GM23338 (cell line): ENCODE measurements at regions not wholly inside any gene's neighbourhood (a gene's known extent, or its start where the extent isn't known, plus 50 kb on each side); places are given as distances from the start of the nearest gene placed in this dataset.

Experiments
- ATAC-seq: fragments of 200-7000 bp; cut with Tn5 transposase; 3 replicates; pipeline ENCODE4 v1.9.1; 2020
- DNase-seq: peaks from one replicate; pipeline ENCODE4 v3.0.0-alpha.2; 2015; ENCODE audit warnings: low spot score
- H2AFZ ChIP-seq: fragments of 200-600 bp; sonication (generic); 2 replicates; pipeline ENCODE4 v1.8.0; 2016; ENCODE audit warnings: antibody characterized with exemption, mild to moderate bottlenecking, moderate library complexity
- H3F3A ChIP-seq: fragments of 200-600 bp; sonication (generic); replicated peaks from 2 replicates; pipeline ENCODE4 v1.8.0; 2017; ENCODE audit warnings: antibody characterized with exemption, mixed run types, low read depth
- H3K27ac ChIP-seq: fragments of 200-600 bp; sonication (generic); 2 replicates; pipeline ENCODE4 v1.6.1; 2016; ENCODE audit warnings: low read depth
- H3K27me3 ChIP-seq: fragments of 200-600 bp; sonication (generic); 2 replicates; pipeline ENCODE4 v1.8.0; 2016; ENCODE audit warnings: mild to moderate bottlenecking, mixed run types, moderate library complexity; ENCODE audit not compliant: insufficient read depth
- H3K36me3 ChIP-seq: fragments of 200-600 bp; sonication (generic); 2 replicates; pipeline ENCODE4 v1.8.0; 2016; ENCODE audit warnings: mild to moderate bottlenecking; ENCODE audit not compliant: insufficient read depth
- H3K4me1 ChIP-seq: fragments of 200-600 bp; sonication (generic); 2 replicates; pipeline ENCODE4 v1.8.0; 2016; ENCODE audit warnings: mild to moderate bottlenecking, moderate library complexity; ENCODE audit not compliant: insufficient read depth
- H3K4me2 ChIP-seq: fragments of 200-600 bp; sonication (generic); 2 replicates; pipeline ENCODE4 v1.7.1; 2017; ENCODE audit warnings: mixed run types
- H3K4me3 ChIP-seq: fragments of 200-600 bp; sonication (generic); 2 replicates; pipeline ENCODE4 v1.6.1; 2016; ENCODE audit warnings: mixed run types
- H3K79me2 ChIP-seq: fragments of 200-600 bp; sonication (generic); replicated peaks from 2 replicates; pipeline ENCODE4 v1.8.0; 2017; ENCODE audit warnings: mild to moderate bottlenecking; ENCODE audit not compliant: insufficient read depth
- H3K9me2 ChIP-seq: fragments of 200-600 bp; sonication (generic); 2 replicates; pipeline ENCODE4 v1.8.0; 2017; ENCODE audit not compliant: insufficient read depth
- H4K20me1 ChIP-seq: fragments of 200-600 bp; sonication (generic); replicated peaks from 2 replicates; pipeline ENCODE4 v1.8.0; 2017; ENCODE audit warnings: mild to moderate bottlenecking; ENCODE audit not compliant: insufficient read depth
- H3K27ac Mint-ChIP-seq: 2 replicates; pipeline ENCODE4 v1.8.0; 2020; ENCODE audit warnings: inconsistent platforms, mild to moderate bottlenecking, moderate library complexity, mixed read lengths
- H3K27me3 Mint-ChIP-seq: 3 replicates; pipeline ENCODE4 v1.8.0; 2022; ENCODE audit warnings: low read depth, mild to moderate bottlenecking, moderate library complexity, mixed read lengths, inconsistent platforms; ENCODE audit not compliant: insufficient read depth, poor library complexity
- H3K36me3 Mint-ChIP-seq: 3 replicates; pipeline ENCODE4 v1.8.0; 2021; ENCODE audit warnings: low read depth, mild to moderate bottlenecking, inconsistent platforms, moderate library complexity, mixed read lengths
- H3K4me1 Mint-ChIP-seq: 3 replicates; pipeline ENCODE4 v1.8.0; 2020; ENCODE audit warnings: mild to moderate bottlenecking, inconsistent platforms, mixed read lengths
- H3K4me3 Mint-ChIP-seq: 3 replicates; pipeline ENCODE4 v1.8.0; 2021; ENCODE audit warnings: moderate library complexity, mild to moderate bottlenecking, inconsistent platforms, mixed read lengths
- H3K9me3 Mint-ChIP-seq: 3 replicates; pipeline ENCODE4 v1.8.0; 2020; ENCODE audit warnings: moderate library complexity, mild to moderate bottlenecking, inconsistent platforms, mixed read lengths
- ETS1 ChIP-seq: IDR thresholded peaks from 2 replicates; pipeline ENCODE4 v1.6.1; 2016; ENCODE audit warnings: antibody characterized with exemption
- EZH2 ChIP-seq: fragments of 200-600 bp; sonication (generic); IDR thresholded peaks from one replicate; pipeline ENCODE4 v1.8.0; 2017; ENCODE audit warnings: antibody characterized with exemption, mild to moderate bottlenecking, low read depth; ENCODE audit not compliant: unreplicated experiment
- JUNB ChIP-seq: IDR thresholded peaks from one replicate; pipeline ENCODE4 v1.6.1; 2016; ENCODE audit warnings: antibody characterized with exemption; ENCODE audit not compliant: unreplicated experiment
- NANOG ChIP-seq: IDR thresholded peaks from 2 replicates; pipeline ENCODE4 v1.6.1; 2016; ENCODE audit warnings: antibody characterized with exemption, borderline replicate concordance
- POLR2AphosphoS5 ChIP-seq: IDR thresholded peaks from 2 replicates; pipeline ENCODE4 v1.6.1; 2016; ENCODE audit warnings: antibody characterized with exemption, low read depth
- REST ChIP-seq: IDR thresholded peaks from one replicate; pipeline ENCODE4 v1.6.1; 2018; ENCODE audit warnings: antibody characterized with exemption; ENCODE audit not compliant: unreplicated experiment
- STAT1 ChIP-seq: IDR thresholded peaks from one replicate; pipeline ENCODE4 v1.6.1; 2016; ENCODE audit warnings: antibody characterized with exemption; ENCODE audit not compliant: unreplicated experiment
- ZNF114 ChIP-seq: fragments of 250-450 bp; sonication (Bioruptor Pico); IDR thresholded peaks from 2 replicates; pipeline ENCODE4 v1.5.0; 2020; ENCODE audit warnings: mild to moderate bottlenecking, moderate library complexity
- ZNF331 ChIP-seq: fragments of 250-450 bp; sonication (Bioruptor Pico); IDR thresholded peaks from 2 replicates; pipeline ENCODE4 v1.5.0; 2020; ENCODE audit warnings: low read depth, mild to moderate bottlenecking, moderate library complexity
- ZNF462 ChIP-seq: fragments of 250-450 bp; sonication (Bioruptor Pico); IDR thresholded peaks from 2 replicates; pipeline ENCODE4 v1.5.0; 2020; ENCODE audit warnings: mild to moderate bottlenecking, moderate library complexity

- Mint-ChIP-seq H3K27me3 (peaks cover 5% of the 10 kb centered on the region), H3K36me3 (peaks cover 5% of the 10 kb centered on the region; the same call in 2 of the 3 replicates), H3K9me3 (peaks cover 22% of the 10 kb centered on the region), H3K4me3 (no peak overlapping the region), H3K4me1 (no peaks in the 10 kb centered on the region), H3K27ac (no peak overlapping the region)
- no peaks in the 10 kb centered on the region for H4K20me1 ChIP-seq
- TF ChIP-seq REST (no peak), ETS1 (no peak), POLR2AphosphoS5 (no peak), ZNF114 (CRISPR knock-in tag) (no peak), ZNF331 (CRISPR knock-in tag) (no peak), ZNF462 (CRISPR knock-in tag) (no peak), EZH2 (no peak), NANOG (no peak), JUNB (no peak), STAT1 (no peak)
- DNase-seq (no peak), ATAC-seq (no peak)
- H3K4me2 ChIP-seq = no peak overlapping the region
- no peaks in the 10 kb centered on the region for H3K9me2 ChIP-seq
- no peaks in the 10 kb centered on the region for H3K27me3 ChIP-seq
- no peaks in the 10 kb centered on the region for H3K36me3 ChIP-seq
- no peaks in the 10 kb centered on the region for H3K4me1 ChIP-seq
- H3F3A ChIP-seq = no peaks in the 10 kb centered on the region
- no peaks in the 10 kb centered on the region for H3K79me2 ChIP-seq
- no peak overlapping the region for H3K4me3 ChIP-seq
- H3K27ac ChIP-seq = no peak overlapping the region
- no peak overlapping the region for H2AFZ ChIP-seq
Observed at GRCh38 chr4:183588691-183589090, 70.3 kb downstream of the RWDD4 start.
